ENCODE measurements at regions not wholly inside any gene's neighbourhood (a gene's known extent, or its start where the extent isn't known, plus 50 kb on each side); places are given as distances from the start of the nearest gene placed in this dataset.

DNA sequence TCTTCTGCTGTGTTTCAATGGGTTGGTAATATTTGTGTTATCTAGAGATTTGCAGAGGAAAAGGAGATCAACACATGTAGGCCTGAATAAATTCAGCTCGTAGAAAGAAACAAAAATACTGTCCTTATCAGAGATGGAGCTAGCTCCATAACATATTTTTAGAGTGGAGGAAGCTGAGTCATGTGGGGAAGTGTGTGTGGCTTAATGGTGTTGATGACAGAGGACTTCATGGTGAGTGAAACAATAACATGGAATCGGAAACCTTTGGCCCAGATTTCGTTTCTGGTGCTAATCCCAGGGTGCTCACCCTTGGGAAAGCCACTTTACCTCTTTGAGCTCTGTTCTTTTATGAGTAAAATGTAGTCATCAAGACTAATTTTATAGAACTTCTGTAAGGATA is 825.0 kb downstream of the TLR4 start:
- no peak for TF ChIP-seq EZH2 (IDR thresholded peaks at IDR 0.05; ENCODE audit: low read length, missing control alignments)
- TF ChIP-seq, protein P1, sequence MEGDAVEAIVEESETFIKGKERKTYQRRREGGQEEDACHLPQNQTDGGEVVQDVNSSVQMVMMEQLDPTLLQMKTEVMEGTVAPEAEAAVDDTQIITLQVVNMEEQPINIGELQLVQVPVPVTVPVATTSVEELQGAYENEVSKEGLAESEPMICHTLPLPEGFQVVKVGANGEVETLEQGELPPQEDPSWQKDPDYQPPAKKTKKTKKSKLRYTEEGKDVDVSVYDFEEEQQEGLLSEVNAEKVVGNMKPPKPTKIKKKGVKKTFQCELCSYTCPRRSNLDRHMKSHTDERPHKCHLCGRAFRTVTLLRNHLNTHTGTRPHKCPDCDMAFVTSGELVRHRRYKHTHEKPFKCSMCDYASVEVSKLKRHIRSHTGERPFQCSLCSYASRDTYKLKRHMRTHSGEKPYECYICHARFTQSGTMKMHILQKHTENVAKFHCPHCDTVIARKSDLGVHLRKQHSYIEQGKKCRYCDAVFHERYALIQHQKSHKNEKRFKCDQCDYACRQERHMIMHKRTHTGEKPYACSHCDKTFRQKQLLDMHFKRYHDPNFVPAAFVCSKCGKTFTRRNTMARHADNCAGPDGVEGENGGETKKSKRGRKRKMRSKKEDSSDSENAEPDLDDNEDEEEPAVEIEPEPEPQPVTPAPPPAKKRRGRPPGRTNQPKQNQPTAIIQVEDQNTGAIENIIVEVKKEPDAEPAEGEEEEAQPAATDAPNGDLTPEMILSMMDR (conservative IDR thresholded peaks at IDR 0.05 in 1 of 2, IDR thresholded peaks at IDR 0.05 in 1 of 2; ENCODE audit: low read depth in 1 of 2, low read length in 2 of 2), result no peak
